Hepatocyte (in vitro differentiated cells): ENCODE measurements at regions not wholly inside any gene's neighbourhood (a gene's known extent, or its start where the extent isn't known, plus 50 kb on each side); places are given as distances from the start of the nearest gene placed in this dataset.

Experiments used
- DNase-seq: peaks from one replicate; pipeline ENCODE4 v3.0.0-alpha.2; 2016; ENCODE audit warnings: low spot score
- H2AFZ ChIP-seq: fragments of 200-600 bp; sonication (generic); 2 replicates; pipeline ENCODE4 v1.6.0; 2016; ENCODE audit warnings: antibody characterized with exemption, mild to moderate bottlenecking
- H3K27ac ChIP-seq: fragments of 200-600 bp; sonication (generic); 2 replicates; pipeline ENCODE4 v1.5.1; 2016; ENCODE audit warnings: mild to moderate bottlenecking
- H3K27me3 ChIP-seq: fragments of 200-600 bp; sonication (generic); 2 replicates; pipeline ENCODE4 v1.6.1; 2016
- H3K36me3 ChIP-seq: fragments of 200-600 bp; sonication (generic); replicated peaks from 2 replicates; pipeline ENCODE4 v1.5.1; 2016; ENCODE audit warnings: low read depth; ENCODE audit not compliant: insufficient read depth
- H3K4me1 ChIP-seq: fragments of 200-600 bp; sonication (generic); 2 replicates; pipeline ENCODE4 v1.5.1; 2016; ENCODE audit warnings: mild to moderate bottlenecking, moderate library complexity; ENCODE audit not compliant: insufficient read depth
- H3K4me2 ChIP-seq: fragments of 200-600 bp; sonication (generic); 2 replicates; pipeline ENCODE4 v1.6.0; 2016
- H3K4me3 ChIP-seq: fragments of 200-600 bp; sonication (generic); 2 replicates; pipeline ENCODE4 v1.5.1; 2016; ENCODE audit warnings: mild to moderate bottlenecking
- H3K79me2 ChIP-seq: fragments of 200-600 bp; sonication (generic); 2 replicates; pipeline ENCODE4 v1.6.0; 2017; ENCODE audit warnings: mild to moderate bottlenecking
- H3K9me2 ChIP-seq: fragments of 200-600 bp; sonication (generic); replicated peaks from 2 replicates; pipeline ENCODE4 v1.6.0; 2017; ENCODE audit warnings: mild to moderate bottlenecking; ENCODE audit not compliant: insufficient read depth
- H3K9me3 ChIP-seq: fragments of 200-600 bp; sonication (generic); 2 replicates; pipeline ENCODE4 v1.5.1; 2016; ENCODE audit warnings: low read depth, mild to moderate bottlenecking
- H4K20me1 ChIP-seq: fragments of 200-600 bp; sonication (generic); 2 replicates; pipeline ENCODE4 v1.6.0; 2016; ENCODE audit warnings: mild to moderate bottlenecking; ENCODE audit not compliant: insufficient read depth, poor library complexity, severe bottlenecking
- CTCF ChIP-seq: fragments of 200-600 bp; sonication (generic); IDR thresholded peaks from 2 replicates; pipeline ENCODE4 v1.5.1; 2016; ENCODE audit warnings: antibody characterized with exemption, mild to moderate bottlenecking; ENCODE audit not compliant: poor library complexity
- EZH2 ChIP-seq: fragments of 200-600 bp; sonication (generic); IDR thresholded peaks from 2 replicates; pipeline ENCODE4 v1.6.1; 2016; ENCODE audit warnings: antibody characterized with exemption, mild to moderate bottlenecking, borderline replicate concordance
- EZH2phosphoT487 ChIP-seq: fragments of 200-600 bp; sonication (generic); IDR thresholded peaks from one replicate; pipeline ENCODE4 v1.6.1; 2018; ENCODE audit warnings: antibody characterized with exemption, mild to moderate bottlenecking, low read depth, moderate library complexity; ENCODE audit not compliant: unreplicated experiment, severe bottlenecking
- WGBS: methylation state at CpG from one replicate; pipeline ENCODE4 v1.1.6; 2016; ENCODE audit warnings: low lambda C conversion rate; ENCODE audit errors: missing lambda C conversion rate; 5-methylcytosine and 5-hydroxymethylcytosine counted together

DNA sequence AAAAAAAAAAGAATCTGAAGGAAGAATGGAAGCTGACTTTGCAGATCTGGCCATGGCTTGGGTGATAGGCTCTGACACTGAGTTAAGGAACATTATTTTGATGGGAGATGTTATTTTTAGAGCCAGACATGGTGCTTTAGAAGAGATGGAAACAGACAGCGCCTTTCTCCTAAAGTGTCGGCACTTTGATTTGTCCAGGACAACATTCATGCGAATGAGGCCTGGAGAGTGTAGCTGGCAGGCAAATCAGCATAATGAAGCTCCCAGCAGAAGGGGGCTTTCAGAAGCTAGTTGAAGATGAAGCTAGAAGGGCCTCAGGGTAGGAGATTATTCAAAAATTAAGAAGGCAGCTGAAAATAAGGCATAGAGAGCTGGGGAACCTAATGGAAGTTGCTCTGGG lies 397.7 kb downstream of the RWDD3 start:
- no peak overlapping the region for H2AFZ ChIP-seq
- no peak overlapping the region for H3K4me3 ChIP-seq
- H3K27me3 ChIP-seq, result no peaks in the 10 kb centered on the region
- no peak for DNase-seq
- no peaks in the 10 kb centered on the region for H3K9me2 ChIP-seq
- 89% methylated on average over 3 of the region's 3 CpGs for WGBS
- H3K4me2 ChIP-seq, result no peak overlapping the region
- no peaks in the 10 kb centered on the region for H3K9me3 ChIP-seq
- H4K20me1 ChIP-seq, result no peaks in the 10 kb centered on the region
- H3K4me1 ChIP-seq, result no peaks in the 10 kb centered on the region
- H3K36me3 ChIP-seq, result no peaks in the 10 kb centered on the region
- no peak overlapping the region for H3K27ac ChIP-seq
- TF ChIP-seq EZH2phosphoT487, result no peak
- no peak for TF ChIP-seq EZH2
- TF ChIP-seq CTCF, result no peak
- H3K79me2 ChIP-seq, result no peaks in the 10 kb centered on the region

GRCh38 chr1:95635811-95636210 lies 401.8 kb downstream of the RWDD3 start:
- H3K4me3 ChIP-seq, result no peak overlapping the region
- WGBS, result 95% methylated on average over 3 of the region's 3 CpGs
- TF ChIP-seq CTCF (no peak), EZH2phosphoT487 (no peak), EZH2 (no peak)

DNA sequence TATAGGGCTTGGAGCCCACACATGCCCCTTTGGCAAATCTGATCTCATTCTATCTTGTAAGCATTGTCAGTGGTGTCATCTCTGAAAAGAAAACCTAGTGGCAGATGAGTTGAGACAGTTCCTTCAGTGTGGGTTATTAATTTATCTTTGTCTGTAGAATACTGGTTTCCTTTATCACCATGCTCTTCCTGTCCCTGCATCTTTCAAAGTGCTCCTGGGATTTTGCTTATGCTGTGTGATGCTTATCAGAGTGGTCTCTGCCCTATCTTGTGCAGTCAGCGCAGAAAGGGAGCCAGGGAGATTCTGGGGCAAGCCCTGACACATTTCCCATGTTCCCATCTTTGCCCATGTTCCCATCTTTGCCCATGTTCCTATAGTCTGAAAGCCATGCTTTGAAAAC lies 402.9 kb downstream of the RWDD3 start:
- TF ChIP-seq EZH2phosphoT487 (no peak), EZH2 (no peak), CTCF (no peak)
- 93% methylated on average over 1 of the region's 1 CpG for WGBS

More at GRCh38 chr1:95635811-95636210, 401.8 kb downstream of the RWDD3 start:
- Histone ChIP-seq H3K36me3 (no peaks in the 10 kb centered on the region), H3K4me1 (peaks cover 2% of the 10 kb centered on the region), H4K20me1 (no peaks in the 10 kb centered on the region), H3K27me3 (no peaks in the 10 kb centered on the region), H3K79me2 (no peaks in the 10 kb centered on the region), H2AFZ (no peak overlapping the region), H3K9me2 (no peaks in the 10 kb centered on the region), H3K9me3 (no peaks in the 10 kb centered on the region), H3K4me2 (no peak overlapping the region), H3K27ac (no peak overlapping the region)
- no peak for DNase-seq

GRCh38 chr1:95640746-95641145 lies 406.7 kb downstream of the RWDD3 start:
- peak; percentile 12 for DNase-seq
- H3K4me2 ChIP-seq, result no peak overlapping the region
- TF ChIP-seq CTCF (no peak), EZH2phosphoT487 (no peak), EZH2 (no peak)
- H3K4me1 ChIP-seq, result peaks cover 5% of the 10 kb centered on the region
- no peak overlapping the region for H3K4me3 ChIP-seq
- H3K79me2 ChIP-seq, result no peaks in the 10 kb centered on the region
- H3K9me3 ChIP-seq, result no peaks in the 10 kb centered on the region
- no peaks in the 10 kb centered on the region for H3K36me3 ChIP-seq
- H3K27me3 ChIP-seq, result no peaks in the 10 kb centered on the region
- H3K9me2 ChIP-seq, result no peaks in the 10 kb centered on the region
- H4K20me1 ChIP-seq, result no peaks in the 10 kb centered on the region
- H2AFZ ChIP-seq, result no peak overlapping the region
- WGBS, result 53% methylated on average over 2 of the region's 2 CpGs
- no peak overlapping the region for H3K27ac ChIP-seq

More for the DNA sequence above, 402.9 kb downstream of the RWDD3 start:
- DNase-seq, result no peak
- Histone ChIP-seq H3K27ac (no peak overlapping the region), H3K4me2 (no peak overlapping the region), H3K9me3 (no peaks in the 10 kb centered on the region), H2AFZ (no peak overlapping the region), H4K20me1 (no peaks in the 10 kb centered on the region), H3K79me2 (no peaks in the 10 kb centered on the region), H3K36me3 (no peaks in the 10 kb centered on the region), H3K27me3 (no peaks in the 10 kb centered on the region), H3K4me1 (peaks cover 5% of the 10 kb centered on the region), H3K9me2 (no peaks in the 10 kb centered on the region), H3K4me3 (no peak overlapping the region)
